ENCODE measurements at regions not wholly inside any gene's neighbourhood (a gene's known extent, or its start where the extent isn't known, plus 50 kb on each side); places are given as distances from the start of the nearest gene placed in this dataset.

- TF ChIP-seq EZH2 (IDR thresholded peaks at IDR 0.05), result no peak
- TF ChIP-seq EZH2phosphoT487 (IDR thresholded peaks at IDR 0.05), result no peak
- no peak for TF ChIP-seq CTCF (IDR thresholded peaks at IDR 0.05)
- H3K4me1 Mint-ChIP-seq, result peaks cover 14% of the 10 kb centered on the region
- Histone ChIP-seq H3K9ac (no peak overlapping the region), H3K36me3 (no peaks in the 10 kb centered on the region), H2AFZ (replicated peaks) (no peak overlapping the region), H3K4me3 (no peak overlapping the region), H4K20me1 (ENCODE audit: low read depth) (no peaks in the 10 kb centered on the region), H3K4me1 (no peaks in the 10 kb centered on the region), H3K27ac (no peak overlapping the region), H3K27me3 (no peaks in the 10 kb centered on the region), H3K4me2 (no peak overlapping the region), H3K9me3 (ENCODE audit: low read depth) (no peaks in the 10 kb centered on the region), H3K79me2 (ENCODE audit: low read depth) (no peaks in the 10 kb centered on the region), H3F3A (ENCODE audit: low read depth) (no peaks in the 10 kb centered on the region)
- DNase-seq (ENCODE audit: low spot score), result no peak
- H3K9me3 Mint-ChIP-seq, result peaks cover 5% of the 10 kb centered on the region
- H3K27ac Mint-ChIP-seq, result no peak overlapping the region
- H3K36me3 Mint-ChIP-seq, result no peaks in the 10 kb centered on the region
- H3K27me3 Mint-ChIP-seq (ENCODE audit: insufficient read depth, low read depth), result peaks cover 3% of the 10 kb centered on the region
- no peak overlapping the region for H3K4me3 Mint-ChIP-seq
These were observed 62.4 kb upstream of the CFAP161 start for GRCh38 chr15:81071705-81072104.

DNA sequence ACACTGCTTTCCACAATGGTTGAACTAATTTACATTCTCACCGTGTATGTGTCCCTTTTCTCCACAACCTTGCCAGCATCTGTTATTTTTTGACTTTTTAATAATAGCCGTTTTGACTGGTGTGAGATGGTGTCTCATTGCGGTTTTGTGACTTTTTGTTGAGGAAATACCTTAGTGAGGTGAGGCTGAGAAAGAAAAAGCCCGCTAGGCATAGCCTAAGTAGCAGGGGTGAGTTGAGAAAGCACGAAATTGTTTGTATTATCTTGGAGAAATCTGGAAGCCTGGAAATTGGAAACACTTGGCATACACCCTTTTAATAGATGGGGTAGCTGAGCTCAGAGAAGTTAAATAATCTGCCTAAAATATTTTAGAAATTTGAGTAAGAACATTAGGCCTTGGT, 61.5 kb upstream of the CFAP161 start:
- Histone ChIP-seq H3K79me2 (ENCODE audit: low read depth) (no peaks in the 10 kb centered on the region), H3K27me3 (no peaks in the 10 kb centered on the region), H3F3A (ENCODE audit: low read depth) (no peaks in the 10 kb centered on the region), H3K4me2 (no peak overlapping the region), H3K9me3 (ENCODE audit: low read depth) (no peaks in the 10 kb centered on the region), H3K4me3 (no peak overlapping the region), H3K9ac (no peak overlapping the region), H2AFZ (replicated peaks) (no peak overlapping the region), H3K36me3 (no peaks in the 10 kb centered on the region), H3K4me1 (no peaks in the 10 kb centered on the region), H4K20me1 (ENCODE audit: low read depth) (no peaks in the 10 kb centered on the region), H3K27ac (no peak overlapping the region)
- DNase-seq (ENCODE audit: low spot score), result no peak
- Mint-ChIP-seq H3K4me3 (no peak overlapping the region), H3K4me1 (peaks cover 14% of the 10 kb centered on the region), H3K36me3 (no peaks in the 10 kb centered on the region), H3K9me3 (peaks cover 9% of the 10 kb centered on the region), H3K27me3 (ENCODE audit: insufficient read depth, low read depth) (peaks cover 3% of the 10 kb centered on the region), H3K27ac (no peak overlapping the region)
- TF ChIP-seq CTCF (IDR thresholded peaks at IDR 0.05) (no peak), EZH2phosphoT487 (IDR thresholded peaks at IDR 0.05) (no peak), EZH2 (IDR thresholded peaks at IDR 0.05) (no peak)

DNA sequence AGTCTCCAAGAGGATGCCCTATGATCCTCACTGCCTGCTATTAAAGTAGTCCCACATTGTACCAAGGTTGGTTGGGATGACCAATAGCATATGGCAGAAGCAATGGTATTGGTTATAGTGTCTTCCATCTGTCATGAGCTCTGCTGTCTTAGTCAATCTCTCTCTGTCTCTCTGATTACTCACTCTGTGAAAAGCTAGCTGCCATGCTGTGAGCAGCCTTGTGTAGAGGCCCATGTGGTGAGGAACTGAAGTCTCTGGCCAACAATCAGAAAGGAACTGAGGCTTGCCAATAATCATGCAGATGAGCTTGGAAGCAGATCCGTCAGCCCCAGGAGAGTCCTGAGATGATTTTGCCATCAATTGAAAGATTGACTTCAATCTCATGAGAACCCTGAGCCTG, 60.3 kb upstream of the CFAP161 start:
- H3K4me3 Mint-ChIP-seq, result no peak overlapping the region
- no peaks in the 10 kb centered on the region for H3K27me3 ChIP-seq
- H3K27ac ChIP-seq, result no peak overlapping the region
- no peak overlapping the region for H3K4me3 ChIP-seq
- H3K4me2 ChIP-seq, result no peak overlapping the region
- peaks cover 14% of the 10 kb centered on the region for H3K4me1 Mint-ChIP-seq
- no peaks in the 10 kb centered on the region for H4K20me1 ChIP-seq (ENCODE audit: low read depth)
- TF ChIP-seq CTCF (IDR thresholded peaks at IDR 0.05) (no peak), EZH2phosphoT487 (IDR thresholded peaks at IDR 0.05) (no peak), EZH2 (IDR thresholded peaks at IDR 0.05) (no peak)
- H2AFZ ChIP-seq (replicated peaks), result no peak overlapping the region
- H3K9ac ChIP-seq, result no peak overlapping the region
- peaks cover 3% of the 10 kb centered on the region for H3K27me3 Mint-ChIP-seq (ENCODE audit: insufficient read depth, low read depth)
- H3K36me3 ChIP-seq, result no peaks in the 10 kb centered on the region
- H3F3A ChIP-seq (ENCODE audit: low read depth), result no peaks in the 10 kb centered on the region
- H3K9me3 Mint-ChIP-seq, result peaks cover 11% of the 10 kb centered on the region
- no peaks in the 10 kb centered on the region for H3K36me3 Mint-ChIP-seq
- no peaks in the 10 kb centered on the region for H3K9me3 ChIP-seq (ENCODE audit: low read depth)
- H3K79me2 ChIP-seq (ENCODE audit: low read depth), result no peaks in the 10 kb centered on the region
- DNase-seq (ENCODE audit: low spot score), result no peak
- no peaks in the 10 kb centered on the region for H3K4me1 ChIP-seq
- no peak overlapping the region for H3K27ac Mint-ChIP-seq

GRCh38 chr15:81074773-81075172, 59.3 kb upstream of the CFAP161 start:
- DNase-seq (ENCODE audit: low spot score), result no peak
- Mint-ChIP-seq H3K36me3 (no peaks in the 10 kb centered on the region), H3K27me3 (ENCODE audit: insufficient read depth, low read depth) (peaks cover 3% of the 10 kb centered on the region), H3K4me1 (peaks cover 13% of the 10 kb centered on the region), H3K9me3 (peaks cover 10% of the 10 kb centered on the region), H3K4me3 (no peak overlapping the region), H3K27ac (no peak overlapping the region)
- Histone ChIP-seq H2AFZ (replicated peaks) (no peak overlapping the region), H3K9me3 (ENCODE audit: low read depth) (no peaks in the 10 kb centered on the region), H3K36me3 (no peaks in the 10 kb centered on the region), H3K4me3 (no peak overlapping the region), H3K27me3 (no peaks in the 10 kb centered on the region), H3F3A (ENCODE audit: low read depth) (no peaks in the 10 kb centered on the region), H3K27ac (no peak overlapping the region), H3K4me1 (no peaks in the 10 kb centered on the region), H3K79me2 (ENCODE audit: low read depth) (no peaks in the 10 kb centered on the region), H3K9ac (no peak overlapping the region), H3K4me2 (no peak overlapping the region), H4K20me1 (ENCODE audit: low read depth) (no peaks in the 10 kb centered on the region)
- TF ChIP-seq EZH2 (IDR thresholded peaks at IDR 0.05), result no peak
- no peak for TF ChIP-seq CTCF (IDR thresholded peaks at IDR 0.05)
- no peak for TF ChIP-seq EZH2phosphoT487 (IDR thresholded peaks at IDR 0.05)

Measured in neural progenitor cell (in vitro differentiated cells).